AG04449 (cell line): ENCODE measurements at regions not wholly inside any gene's neighbourhood (a gene's known extent, or its start where the extent isn't known, plus 50 kb on each side); places are given as distances from the start of the nearest gene placed in this dataset.
"Not testable (repeated sequence)": the region's sequence is repeated elsewhere in the genome, so short reads cannot be mapped to it uniquely, and the experiment has no call there.

Experiments used
- CTCF ChIA-PET: fragments of 350-600 bp; formaldehyde crosslinking; extraction: SDS; loops from one replicate; lab custom pipeline; 2021; ENCODE audit warnings: antibody characterized with exemption; lab: Yijun Ruan, JAX
- POLR2A ChIA-PET: fragments of 400-600, 350-600 bp; formaldehyde crosslinking; extraction: SDS; loops from one replicate; lab custom pipeline; 2020; ENCODE audit warnings: antibody characterized with exemption, inconsistent platforms; lab: Yijun Ruan, JAX
- DNase-seq: peaks from one replicate; pipeline ENCODE4 v3.0.0-alpha.2; 2010; ENCODE audit warnings: low read depth, low spot score
- H3K4me3 ChIP-seq: 2 replicates; pipeline ENCODE4 v1.5.1; 2011; ENCODE audit warnings: low read depth, mild to moderate bottlenecking, control low read depth, low read length
- TF ChIP-seq, protein P1 (sequence below): IDR thresholded peaks from one replicate; pipeline ENCODE4 v1.5.1; 2011; ENCODE audit warnings: mild to moderate bottlenecking, moderate library complexity, low read length, control low read depth, inconsistent platforms; ENCODE audit not compliant: insufficient read depth; ENCODE audit errors: missing control alignments

DNA sequence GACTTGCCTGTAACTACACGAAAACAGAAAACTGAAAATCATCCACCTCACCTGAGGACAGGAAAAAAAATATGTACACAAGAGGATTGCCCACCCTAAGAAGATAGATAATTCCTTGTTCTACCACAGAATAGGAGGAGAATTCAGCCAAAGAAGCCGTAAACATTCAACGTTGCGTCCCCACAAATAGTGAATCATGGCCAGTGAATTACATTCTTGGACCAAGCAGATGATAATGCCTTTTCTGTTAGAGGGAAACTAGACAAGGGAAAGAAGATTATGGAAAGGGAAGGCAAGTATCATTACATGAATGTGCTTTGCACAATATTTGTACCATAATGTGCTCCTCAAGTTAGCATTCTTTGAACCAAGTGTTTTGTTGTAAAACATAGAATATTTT is 95.5 kb upstream of the C1QTNF7 start:
- CTCF ChIA-PET, result interaction anchor here (0.6 kb wide), 1 partner anchor 125 kb away, joined by 3 read pairs; no protein-coding TSS in a partner anchor
- no peak for DNase-seq

DNA sequence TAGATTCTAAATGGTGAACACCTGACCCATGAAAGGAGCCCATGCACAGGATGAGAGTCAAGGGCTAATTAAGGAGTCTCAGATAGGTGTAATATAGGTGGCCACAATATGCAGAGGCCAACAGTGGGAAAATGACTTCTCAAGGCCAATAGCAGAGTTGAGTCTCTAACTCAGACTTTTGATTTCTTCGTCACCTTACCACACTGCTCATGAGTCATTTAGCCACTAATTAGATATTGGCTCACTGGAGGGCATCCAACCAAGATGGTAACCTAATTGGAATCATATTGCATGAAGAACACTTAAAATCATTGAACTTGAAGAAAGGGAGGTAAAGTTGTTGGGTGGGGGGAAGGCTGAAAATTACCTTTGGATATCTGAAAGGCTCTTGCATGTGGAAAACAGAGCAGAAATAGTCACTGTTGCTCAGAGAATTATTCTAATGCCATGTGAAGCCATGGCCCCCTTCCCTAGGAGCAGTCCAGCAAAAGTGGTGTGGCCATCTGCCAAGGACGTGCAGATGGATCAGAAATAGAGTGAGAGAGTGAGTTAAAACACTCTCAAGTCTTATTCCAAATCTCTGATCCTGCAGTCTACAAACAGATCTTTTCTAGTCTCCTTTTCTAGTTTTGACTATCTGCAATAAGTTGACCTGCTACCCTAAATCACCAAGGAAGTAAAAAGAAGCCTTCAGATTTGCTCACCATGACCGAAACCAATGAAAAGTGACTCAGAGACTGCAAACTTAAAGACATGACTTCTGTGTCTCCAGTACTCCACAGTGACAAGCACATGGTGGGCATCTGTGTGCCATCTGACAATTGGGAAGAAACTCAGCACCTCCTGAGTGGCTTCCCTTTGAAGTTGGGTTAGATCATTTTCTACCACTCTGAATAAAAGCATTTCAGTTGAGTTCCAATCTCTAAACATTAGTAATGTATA is 93.9 kb upstream of the C1QTNF7 start:
- DNase-seq, result no peak
- TF ChIP-seq, protein P1, sequence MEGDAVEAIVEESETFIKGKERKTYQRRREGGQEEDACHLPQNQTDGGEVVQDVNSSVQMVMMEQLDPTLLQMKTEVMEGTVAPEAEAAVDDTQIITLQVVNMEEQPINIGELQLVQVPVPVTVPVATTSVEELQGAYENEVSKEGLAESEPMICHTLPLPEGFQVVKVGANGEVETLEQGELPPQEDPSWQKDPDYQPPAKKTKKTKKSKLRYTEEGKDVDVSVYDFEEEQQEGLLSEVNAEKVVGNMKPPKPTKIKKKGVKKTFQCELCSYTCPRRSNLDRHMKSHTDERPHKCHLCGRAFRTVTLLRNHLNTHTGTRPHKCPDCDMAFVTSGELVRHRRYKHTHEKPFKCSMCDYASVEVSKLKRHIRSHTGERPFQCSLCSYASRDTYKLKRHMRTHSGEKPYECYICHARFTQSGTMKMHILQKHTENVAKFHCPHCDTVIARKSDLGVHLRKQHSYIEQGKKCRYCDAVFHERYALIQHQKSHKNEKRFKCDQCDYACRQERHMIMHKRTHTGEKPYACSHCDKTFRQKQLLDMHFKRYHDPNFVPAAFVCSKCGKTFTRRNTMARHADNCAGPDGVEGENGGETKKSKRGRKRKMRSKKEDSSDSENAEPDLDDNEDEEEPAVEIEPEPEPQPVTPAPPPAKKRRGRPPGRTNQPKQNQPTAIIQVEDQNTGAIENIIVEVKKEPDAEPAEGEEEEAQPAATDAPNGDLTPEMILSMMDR, result no peak
- CTCF ChIA-PET, result interaction anchor here (1.0 to 2.3 kb wide), 2 partner anchors 96 to 124 kb away, joined by 3 to 12 read pairs; no protein-coding TSS in a partner anchor
- POLR2A ChIA-PET, result no interaction called here
- H3K4me3 ChIP-seq, result no peak overlapping the region

More for the DNA sequence above, 95.5 kb upstream of the C1QTNF7 start:
- no peak overlapping the region for H3K4me3 ChIP-seq
- POLR2A ChIA-PET, result no interaction called here
- TF ChIP-seq, protein P1, result no peak

DNA sequence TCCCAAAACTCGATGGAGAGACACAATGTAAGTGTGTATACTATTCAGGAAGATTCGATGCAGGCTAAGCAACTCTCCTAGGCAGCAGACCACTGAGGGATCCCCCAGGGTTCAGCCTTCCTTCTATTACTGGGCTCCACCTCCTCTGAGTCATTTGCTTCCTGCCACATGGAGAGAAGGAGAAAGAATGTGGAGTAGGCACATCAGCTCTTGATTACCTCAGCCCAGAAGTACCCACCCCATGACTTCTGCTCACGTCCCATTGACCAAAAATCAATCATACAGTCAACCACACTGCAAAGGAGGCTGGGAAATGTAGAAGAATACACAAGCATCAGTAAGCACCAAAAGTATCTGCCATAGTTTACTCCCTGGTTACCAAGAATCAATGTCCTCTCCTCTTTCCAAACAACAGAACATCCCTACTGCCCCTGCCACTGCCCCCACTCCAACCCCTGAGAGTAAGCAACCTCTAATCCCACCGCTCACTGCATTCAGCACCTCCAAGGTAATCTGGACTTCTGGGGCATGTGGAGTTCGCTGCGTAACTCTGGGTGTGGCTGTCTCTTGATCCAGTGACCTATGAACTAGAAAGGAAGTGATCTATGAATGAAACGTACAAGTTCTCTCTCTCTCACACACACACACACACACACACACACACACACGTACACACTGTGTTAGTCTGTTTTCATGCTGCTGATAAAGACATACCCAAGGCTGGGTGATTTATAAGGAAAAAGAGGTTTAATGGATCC is 91.2 kb upstream of the C1QTNF7 start:
- ChIA-PET POLR2A (no interaction called here), CTCF (interaction anchor here (0.7 to 2.3 kb wide), 3 partner anchors 60 to 121 kb away, joined by 3 to 12 read pairs (median 3); no protein-coding TSS in a partner anchor)
- no peak overlapping the region for H3K4me3 ChIP-seq
- peak; percentile 58 for DNase-seq
- TF ChIP-seq, protein P1, result no peak

DNA sequence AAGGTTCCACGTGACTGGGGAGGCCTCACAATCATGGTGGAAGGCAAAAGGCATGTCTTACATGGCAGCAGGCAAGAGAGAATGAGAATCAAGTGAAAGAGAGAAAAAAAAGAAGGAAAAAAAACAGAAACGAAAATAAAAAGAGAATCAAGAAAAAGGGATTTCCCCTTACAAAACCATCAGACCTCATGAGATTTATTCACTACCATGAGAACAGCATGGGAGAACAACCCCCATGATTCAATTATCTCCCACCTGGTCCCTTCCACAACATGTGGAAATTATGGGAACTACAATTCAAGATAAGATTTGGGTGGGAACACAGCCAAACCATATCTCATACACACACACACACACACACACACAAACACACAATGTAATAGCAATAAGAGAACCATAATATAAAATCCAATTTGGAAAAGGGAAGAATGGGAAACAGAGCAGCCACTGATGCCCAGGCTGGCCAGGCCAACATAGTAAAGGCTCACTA is 90.6 kb upstream of the C1QTNF7 start:
- POLR2A ChIA-PET, H3K4me3 ChIP-seq, DNase-seq: not testable (repeated sequence)
- CTCF ChIA-PET, result interaction anchor here (1.2 kb wide), 1 partner anchor 14 kb away, joined by 4 read pairs; no protein-coding TSS in a partner anchor

DNA sequence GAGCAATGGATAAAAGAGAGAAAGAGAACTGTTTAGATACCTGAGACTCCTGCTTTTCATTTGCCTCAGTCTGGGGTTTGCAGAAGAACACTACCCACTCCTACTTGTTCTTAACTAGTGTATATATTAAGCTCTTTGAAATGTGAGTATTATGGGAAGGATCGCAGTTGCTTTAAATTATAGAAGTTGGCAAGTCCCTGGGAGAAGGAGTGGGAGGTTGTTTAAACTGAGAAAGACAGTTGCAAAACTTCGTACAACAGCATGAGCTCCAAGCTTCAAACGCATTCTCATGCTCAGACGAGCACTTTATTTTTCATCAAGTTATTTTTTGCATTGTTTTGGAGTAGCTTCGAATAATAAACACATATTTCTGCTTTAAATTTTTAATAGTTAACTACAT is 88.1 kb upstream of the C1QTNF7 start:
- TF ChIP-seq, protein P1, result no peak
- ChIA-PET POLR2A (no interaction called here), CTCF (interaction anchor here (0.8 to 1.4 kb wide), 2 partner anchors 56 to 118 kb away, joined by 3 to 8 read pairs; no protein-coding TSS in a partner anchor)
- DNase-seq, result no peak
- no peak overlapping the region for H3K4me3 ChIP-seq

DNA sequence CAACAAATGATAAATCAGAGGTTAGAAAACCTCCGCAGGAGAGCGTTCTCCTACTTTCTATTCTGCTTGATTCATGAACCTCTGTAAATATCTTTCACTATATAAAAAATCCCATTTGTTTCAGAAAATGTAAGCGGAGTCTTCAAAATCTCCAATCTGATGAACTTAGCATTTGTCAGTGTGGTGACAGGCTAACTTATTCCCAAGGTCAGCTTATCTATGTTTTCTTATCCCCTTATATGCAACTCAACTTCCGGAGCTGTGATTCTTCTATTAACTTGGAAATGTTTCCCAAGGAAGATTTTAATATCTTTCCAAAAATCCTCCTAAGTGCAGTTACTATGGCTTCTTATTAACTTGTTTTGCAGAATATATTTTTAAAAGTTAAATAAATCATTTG is 87.5 kb upstream of the C1QTNF7 start:
- TF ChIP-seq, protein P1, result no peak
- no peak for DNase-seq
- H3K4me3 ChIP-seq, result no peak overlapping the region
- ChIA-PET POLR2A (no interaction called here), CTCF (interaction anchor here (0.8 to 1.4 kb wide), 2 partner anchors 56 to 118 kb away, joined by 3 to 8 read pairs; no protein-coding TSS in a partner anchor)
